SU-DHL-6 (cell line): ENCODE measurements at regions not wholly inside any gene's neighbourhood (a gene's known extent, or its start where the extent isn't known, plus 50 kb on each side); places are given as distances from the start of the nearest gene placed in this dataset.

Experiments used
- CTCF ChIP-seq: fragments of 200-600 bp; sonication (generic); IDR thresholded peaks from one replicate; pipeline ENCODE4 v1.5.1; 2017; ENCODE audit warnings: antibody characterized with exemption, mild to moderate bottlenecking, low read length, moderate library complexity; ENCODE audit not compliant: insufficient read depth, poor library complexity, severe bottlenecking
- EZH2phosphoT487 ChIP-seq: fragments of 200-600 bp; sonication (generic), shearing (Covaris generic); conservative IDR thresholded peaks from 2 replicates; pipeline ENCODE4 v1.6.1; 2018; ENCODE audit warnings: mild to moderate bottlenecking, antibody characterized with exemption, low read length, moderate library complexity, mixed read lengths

- TF ChIP-seq CTCF (no peak), EZH2phosphoT487 (no peak)
These were observed 66.0 kb upstream of the KCTD1 start for GRCh38 chr18:26614374-26614773.
